GM21447 (cell line): ENCODE measurements at regions not wholly inside any gene's neighbourhood (a gene's known extent, or its start where the extent isn't known, plus 50 kb on each side); places are given as distances from the start of the nearest gene placed in this dataset.

ENCODE experiments used
- ATAC-seq: cut with Tn5 transposase; IDR thresholded peaks from one replicate; pipeline ENCODE4 v1.9.1; 2021; ENCODE audit not compliant: unreplicated experiment

DNA sequence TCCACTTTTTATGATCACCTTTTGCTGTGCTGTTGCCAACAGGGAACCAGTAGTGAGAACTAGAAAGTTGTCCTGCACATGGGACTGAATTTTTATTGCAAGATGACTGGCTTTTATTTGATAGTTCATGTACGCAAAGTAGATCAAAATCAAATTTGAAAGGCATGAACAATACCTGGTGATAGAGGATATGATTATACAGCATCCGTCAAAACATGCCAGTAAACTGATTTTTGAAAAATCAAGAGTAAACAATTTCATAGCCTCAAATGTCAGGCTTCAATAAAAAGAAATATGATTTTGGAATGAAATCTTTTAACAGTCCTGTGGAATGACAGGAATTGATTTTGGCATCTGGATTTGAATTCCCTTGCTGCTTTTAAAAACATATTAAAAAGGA is 219.6 kb upstream of the LRRN1 start:
- no peak for ATAC-seq

DNA sequence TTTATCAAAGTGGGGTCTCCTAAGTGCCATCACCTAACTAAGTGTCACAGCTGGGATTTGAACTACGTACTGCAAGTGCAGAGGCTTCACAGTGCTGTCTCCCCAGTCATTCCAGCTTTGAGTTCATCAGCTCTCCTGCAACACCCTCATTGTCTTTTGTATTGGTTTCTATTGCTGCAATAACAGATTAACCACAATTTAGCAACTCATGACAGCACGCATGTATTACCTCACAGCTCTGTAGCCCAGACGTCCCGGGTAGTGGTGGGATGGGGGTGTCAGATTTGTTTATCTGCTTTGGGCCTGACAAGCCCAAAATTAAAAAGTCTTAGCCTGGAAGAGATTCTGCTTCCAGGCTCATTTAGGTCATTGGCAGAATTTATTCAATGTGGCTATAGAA is 220.5 kb upstream of the LRRN1 start:
- ATAC-seq = no peak

DNA sequence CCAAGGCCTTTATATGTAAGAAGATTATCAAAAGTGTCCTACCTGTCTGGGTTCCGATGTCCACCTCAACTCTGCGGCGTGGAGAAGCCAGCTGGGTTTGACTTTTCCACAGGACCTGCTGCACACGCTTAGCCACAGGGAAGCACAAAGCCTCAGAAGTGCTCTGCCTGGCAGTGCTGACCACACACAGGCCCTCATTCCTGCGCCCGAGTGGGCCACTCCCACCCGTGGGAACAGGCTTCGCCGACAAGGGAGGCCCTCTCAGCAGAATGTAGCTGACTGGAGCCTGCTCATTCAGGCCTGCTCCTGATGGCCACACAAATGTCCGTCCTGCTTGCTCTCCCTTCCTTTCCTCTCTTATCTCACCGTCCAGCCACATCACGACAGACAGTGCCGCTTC is 221.4 kb upstream of the LRRN1 start:
- no peak for ATAC-seq

DNA sequence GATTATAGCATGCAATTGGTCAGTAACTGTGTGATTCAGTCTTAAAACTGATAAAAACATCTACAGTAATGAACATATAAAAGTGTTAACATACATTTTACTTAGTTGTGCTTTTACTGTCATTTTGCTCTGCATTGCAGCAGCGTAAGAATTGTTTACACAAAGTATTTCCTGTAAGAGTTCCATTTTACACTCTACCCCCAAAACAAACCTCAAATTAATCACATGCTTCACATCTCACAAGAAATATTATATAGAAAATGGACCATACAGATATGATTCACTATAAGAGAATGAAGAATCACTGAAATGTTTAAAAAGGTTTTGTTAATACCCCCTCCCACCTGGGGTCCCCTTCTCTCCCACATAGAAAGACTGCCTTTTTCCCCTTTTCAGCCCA is 225.9 kb upstream of the LRRN1 start:
- ATAC-seq = no peak

DNA sequence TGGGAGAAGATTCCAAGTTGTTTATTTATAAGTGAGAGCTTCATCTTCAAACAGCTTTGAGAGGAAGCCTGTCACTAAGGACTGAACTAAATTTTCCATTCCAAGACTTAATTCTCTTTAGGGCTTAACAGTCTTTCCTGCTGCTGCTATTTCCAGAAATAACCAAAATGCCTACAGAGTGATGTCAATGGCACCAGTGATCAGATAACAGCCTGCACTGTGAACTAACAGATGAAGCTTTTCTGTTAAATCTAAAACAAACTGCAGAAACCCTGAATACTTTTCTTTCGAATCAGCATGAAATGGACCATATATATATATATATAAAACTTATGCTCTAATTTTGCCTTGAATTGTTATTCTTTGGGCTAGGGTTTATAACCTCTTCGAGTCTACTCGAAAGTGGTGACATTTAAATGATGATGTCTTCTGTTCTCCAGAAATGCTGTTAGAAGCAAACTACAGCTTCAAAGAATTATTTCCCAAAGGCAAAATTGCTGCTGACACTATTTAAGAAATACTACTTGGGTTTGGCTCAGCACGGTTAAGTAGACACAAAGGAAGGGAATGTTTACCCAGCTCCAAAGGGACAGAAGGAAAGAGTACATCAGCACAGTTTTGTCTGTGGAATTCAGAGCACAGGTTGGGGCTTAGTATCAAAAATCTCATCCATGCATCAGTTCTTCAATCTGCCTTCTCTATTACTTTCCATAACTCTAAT is 238.5 kb upstream of the LRRN1 start:
- no peak for ATAC-seq

DNA sequence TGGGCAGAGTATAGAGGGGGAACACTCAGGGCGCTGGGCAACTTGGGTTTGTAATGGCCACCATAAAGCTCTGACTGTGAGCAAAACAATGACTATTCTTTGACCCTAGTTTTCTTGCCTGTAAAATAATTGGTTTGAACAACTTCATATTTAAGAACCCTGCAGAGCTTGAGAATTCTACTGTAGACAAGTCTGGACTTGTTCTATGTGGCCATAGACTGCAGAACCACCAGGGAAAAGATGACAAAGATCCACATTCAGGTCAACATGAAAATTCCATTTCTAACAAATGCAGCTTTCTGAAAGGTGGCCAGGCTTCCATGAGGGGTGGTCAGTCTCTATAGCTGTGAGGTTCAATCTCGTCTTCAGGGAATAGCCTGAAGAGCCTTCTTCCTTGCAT is 239.4 kb upstream of the LRRN1 start:
- ATAC-seq = no peak

DNA sequence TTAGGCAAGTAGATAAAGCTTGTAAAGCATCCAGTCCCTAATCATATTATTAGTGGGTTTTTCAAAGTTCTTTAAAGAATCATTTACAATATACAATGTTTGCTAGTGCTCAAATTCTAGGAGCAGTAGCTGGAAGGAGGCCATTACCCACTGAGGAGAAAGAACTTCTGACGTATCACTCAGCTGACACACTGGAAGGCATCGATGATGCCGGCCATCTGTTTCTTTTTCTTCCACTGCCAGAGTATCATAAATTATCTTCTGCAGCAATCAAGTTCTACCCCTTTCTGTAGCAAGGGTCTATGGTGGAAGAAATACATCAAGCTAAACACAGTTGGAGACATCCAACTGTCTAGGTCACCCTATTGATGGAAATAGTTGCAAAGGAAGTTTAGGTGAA is 243.2 kb upstream of the LRRN1 start:
- no peak for ATAC-seq

DNA sequence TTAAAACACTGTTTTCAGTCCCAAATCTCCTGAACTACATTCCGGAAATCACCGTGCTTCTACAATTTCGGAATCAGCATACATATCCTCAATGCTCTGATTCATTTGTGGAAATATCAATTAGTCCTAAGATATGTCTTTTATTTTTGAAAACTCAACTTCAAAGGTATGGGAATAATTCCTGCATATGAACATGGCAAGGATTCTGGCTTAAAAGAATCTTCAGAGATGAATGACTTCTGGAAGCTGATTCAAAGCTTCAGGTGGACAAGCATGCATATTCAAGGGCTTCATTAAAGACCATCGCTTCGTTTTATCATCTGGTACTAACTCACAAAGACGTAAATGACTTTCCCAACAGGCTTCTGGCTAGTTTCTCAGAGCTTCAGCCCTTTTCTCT is 246.0 kb upstream of the LRRN1 start:
- ATAC-seq = no peak

DNA sequence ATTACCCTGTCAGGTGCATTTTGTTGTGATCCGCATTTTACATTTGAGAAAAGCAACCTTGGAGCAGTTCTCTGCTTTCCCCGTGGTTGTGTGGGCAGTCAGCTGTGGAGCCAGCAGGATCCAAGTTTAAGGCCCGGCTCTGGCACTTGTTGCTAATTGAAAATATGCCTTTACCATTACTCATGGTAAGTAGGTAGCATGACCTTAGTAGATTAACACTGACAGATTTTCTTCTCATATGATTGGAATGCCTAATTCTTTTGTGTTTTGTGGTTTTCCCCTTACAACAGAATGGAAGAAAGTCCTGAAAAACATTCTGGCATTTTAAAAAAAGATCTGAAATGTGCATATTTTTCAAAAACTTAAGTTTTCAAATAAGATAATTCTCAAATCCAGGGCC is 246.5 kb upstream of the LRRN1 start:
- no peak for ATAC-seq

DNA sequence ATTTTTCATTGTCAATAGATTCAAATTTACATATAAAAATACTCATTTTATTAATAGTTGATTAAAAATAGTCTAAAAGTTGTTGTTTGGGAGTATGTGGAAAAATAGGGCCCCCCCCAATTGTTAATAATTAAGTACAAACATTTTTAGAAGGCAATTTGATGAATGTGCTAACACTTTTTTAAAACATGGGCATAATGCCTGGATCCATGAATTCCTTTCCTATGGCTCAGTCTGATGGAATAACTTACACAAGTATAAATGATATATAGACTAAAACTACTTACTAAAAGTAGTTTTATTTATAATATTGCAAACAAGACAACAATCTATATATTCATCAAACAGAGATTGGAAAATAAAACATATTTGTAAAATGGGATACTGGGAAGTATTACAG is 247.2 kb upstream of the LRRN1 start:
- ATAC-seq = no peak

DNA sequence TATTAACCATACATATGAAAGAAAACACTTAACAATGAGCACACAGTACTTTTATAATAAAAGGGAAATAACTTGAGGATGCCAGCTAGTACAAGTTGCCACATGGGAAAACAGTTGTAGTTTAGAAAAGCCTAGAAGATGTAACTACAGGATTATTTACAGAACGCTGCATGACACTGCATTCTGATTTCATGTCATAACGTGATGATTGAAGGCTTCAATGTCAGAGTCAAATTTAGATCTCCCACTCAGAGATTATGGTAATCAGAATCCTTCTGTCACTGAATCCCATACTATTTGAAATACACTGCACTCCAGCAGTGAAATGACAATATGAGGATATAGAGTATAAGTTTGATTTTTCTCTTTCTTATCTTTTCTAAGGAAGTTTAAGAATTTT is 253.9 kb upstream of the LRRN1 start:
- no peak for ATAC-seq

DNA sequence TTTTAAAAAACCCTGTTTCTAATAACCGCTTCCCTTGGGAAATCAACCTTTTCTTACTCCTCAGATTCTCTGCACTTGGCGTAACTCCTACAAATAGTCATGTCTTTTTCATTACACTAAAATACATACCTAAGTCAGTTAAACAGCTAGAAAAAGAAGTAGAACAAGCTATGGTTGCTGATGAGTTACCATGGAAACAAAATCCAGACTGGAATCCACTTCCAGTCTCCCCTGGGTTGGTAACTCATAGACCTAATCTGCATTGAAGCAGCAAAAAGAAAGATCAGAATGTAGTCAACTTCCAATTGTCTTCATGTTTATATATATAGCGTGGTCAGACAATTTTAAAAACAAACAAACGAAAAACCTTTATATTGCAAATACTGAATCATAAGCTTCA is 260.8 kb upstream of the LRRN1 start:
- ATAC-seq = no peak

DNA sequence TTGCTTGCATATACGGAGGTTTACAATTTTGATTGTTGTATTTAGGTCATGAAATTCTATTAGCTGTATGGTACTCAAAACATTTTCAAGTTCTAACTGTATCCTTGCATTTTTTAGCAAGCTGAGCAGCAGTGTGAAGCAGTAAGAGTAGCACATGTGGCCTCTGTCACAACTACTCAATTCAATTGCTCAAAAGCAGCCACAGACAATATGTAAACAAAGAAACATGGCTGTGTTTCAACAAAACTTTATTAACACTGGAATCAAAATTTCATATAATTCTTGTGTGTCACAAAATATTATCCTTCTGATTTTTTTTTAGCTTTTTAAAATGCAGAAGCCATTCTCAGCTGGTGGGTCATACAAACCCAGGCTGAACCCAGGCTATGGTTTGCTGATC is 266.7 kb upstream of the LRRN1 start:
- ATAC-seq = no peak

DNA sequence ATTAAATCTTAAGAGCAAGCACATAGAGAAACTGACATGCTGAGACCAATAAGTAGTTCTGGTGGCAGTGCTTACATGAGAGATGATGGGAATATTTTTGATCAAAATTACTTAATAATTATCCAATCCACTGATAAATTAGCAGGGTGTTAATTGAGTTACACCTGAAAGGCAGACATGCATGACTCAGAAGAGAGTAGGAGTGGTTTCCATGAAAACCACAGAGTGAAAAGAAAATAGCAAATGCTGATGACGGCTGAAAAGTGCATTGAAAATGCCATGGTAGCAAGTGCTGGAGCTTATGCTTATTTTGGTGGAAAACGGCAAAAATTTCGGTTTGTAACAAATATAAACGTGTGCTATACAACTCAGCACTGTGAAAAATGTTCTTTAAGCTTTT is 267.8 kb upstream of the LRRN1 start:
- no peak for ATAC-seq

DNA sequence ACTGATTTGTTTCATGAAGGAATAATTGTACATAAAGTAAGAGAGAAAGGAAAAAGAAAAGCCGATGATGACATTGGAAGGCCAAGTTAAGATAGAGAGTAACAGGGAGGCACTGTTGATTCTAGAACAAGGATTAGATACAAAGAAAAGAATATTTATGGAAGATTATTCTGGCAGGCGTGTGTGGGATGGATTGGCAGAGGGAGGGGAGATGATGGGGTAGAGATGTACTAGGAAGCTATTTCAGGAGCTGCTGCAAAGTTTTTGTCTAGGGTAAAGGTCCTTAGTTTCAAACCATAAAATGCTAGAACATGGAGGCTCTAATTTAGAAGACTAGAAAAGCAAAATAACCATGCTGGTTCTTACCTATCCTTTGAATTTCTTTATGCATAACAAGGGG is 280.0 kb upstream of the LRRN1 start:
- ATAC-seq = no peak

DNA sequence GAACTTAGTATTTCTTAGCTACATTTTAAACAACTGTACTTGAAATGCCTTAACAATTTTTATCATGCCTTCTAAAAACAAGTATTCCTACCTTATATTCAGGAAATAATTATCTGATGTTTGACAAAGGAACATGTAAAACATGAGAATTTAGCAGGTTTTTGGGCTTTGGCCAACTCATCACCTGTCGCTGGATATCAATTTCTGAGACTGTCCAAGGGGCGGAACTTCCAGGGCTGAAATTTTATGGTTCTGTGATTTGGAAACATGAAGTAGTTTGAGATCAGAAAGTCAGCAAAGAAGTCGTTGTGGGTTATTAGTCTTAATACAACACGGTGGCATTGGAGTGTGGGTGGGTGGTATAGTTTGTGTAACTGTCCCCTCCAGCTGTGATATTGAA is 282.2 kb upstream of the LRRN1 start:
- no peak for ATAC-seq

DNA sequence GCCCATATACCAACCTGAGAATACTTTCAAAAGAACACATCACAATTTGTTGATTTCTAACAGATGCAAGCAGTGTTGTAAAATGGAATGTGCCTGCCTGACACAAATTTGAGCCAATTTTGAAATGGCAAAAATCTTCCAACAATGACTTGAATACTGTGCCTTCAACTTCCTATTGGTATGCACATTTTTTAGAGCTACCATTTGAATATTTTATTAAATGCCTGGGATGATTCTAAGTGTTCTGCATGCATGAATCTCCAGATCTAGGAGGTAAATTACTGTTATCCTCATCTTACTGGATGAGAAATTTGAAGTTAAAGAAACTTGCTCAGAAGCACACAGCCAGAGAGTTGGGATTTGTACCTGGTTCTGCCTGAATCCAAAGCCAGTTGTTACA is 282.8 kb upstream of the LRRN1 start:
- ATAC-seq = no peak

DNA sequence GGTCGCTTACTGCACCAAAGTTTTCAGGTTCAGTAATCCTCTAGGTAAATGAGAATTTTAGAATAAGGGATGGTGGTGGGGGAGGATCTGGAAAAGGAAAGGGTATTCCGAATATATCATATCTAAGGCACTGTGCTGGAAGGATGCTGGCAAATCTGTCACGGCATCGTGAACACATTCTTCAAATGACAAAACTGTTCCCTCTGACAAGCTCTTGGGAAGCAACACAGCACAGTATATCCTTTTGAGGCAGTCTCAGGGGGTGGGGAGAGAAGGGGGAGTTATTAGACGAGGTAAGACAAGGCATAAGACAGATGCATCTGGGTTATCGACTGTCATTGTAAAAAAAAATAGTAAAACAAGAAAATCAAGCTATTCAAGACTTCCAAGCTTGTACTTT is 289.6 kb upstream of the LRRN1 start:
- no peak for ATAC-seq

DNA sequence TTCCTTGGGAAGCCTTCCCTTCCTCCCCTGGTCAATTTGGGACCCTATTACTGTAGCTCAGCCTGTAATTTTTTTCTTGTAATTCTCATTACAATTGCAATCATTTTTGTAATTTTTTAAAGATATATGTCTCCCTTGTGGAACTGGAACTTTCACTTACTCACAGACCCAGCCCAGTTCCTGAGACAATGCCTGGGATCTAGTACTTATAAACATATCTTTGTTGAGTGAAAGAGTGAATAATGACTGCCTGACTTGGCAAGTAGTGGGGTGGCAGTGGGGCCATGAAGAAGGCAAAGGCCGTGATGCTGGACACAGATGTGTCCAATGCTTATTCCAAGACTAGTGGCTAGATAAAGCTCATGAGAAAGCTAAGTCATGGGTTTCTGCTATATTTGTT is 294.5 kb upstream of the LRRN1 start:
- no peak for ATAC-seq

DNA sequence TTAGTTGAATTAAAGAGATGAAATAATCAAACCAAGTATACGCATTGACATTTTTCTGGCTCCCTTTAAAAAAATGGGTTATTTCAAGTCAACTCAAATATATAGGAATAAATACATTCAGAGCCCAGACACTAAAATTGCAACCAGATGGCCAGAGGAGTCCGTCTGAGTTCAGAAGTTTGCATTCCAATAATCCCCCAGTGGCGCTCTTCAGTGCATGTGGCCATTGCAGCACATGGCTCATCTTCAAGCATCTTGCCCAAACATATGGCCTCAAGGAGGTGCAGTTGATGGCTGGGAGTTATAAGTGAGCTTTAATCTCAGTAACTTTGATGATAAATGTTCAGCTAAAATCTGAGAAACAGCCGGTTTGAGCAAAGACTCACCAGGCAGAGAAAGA is 295.8 kb upstream of the LRRN1 start:
- no peak for ATAC-seq

DNA sequence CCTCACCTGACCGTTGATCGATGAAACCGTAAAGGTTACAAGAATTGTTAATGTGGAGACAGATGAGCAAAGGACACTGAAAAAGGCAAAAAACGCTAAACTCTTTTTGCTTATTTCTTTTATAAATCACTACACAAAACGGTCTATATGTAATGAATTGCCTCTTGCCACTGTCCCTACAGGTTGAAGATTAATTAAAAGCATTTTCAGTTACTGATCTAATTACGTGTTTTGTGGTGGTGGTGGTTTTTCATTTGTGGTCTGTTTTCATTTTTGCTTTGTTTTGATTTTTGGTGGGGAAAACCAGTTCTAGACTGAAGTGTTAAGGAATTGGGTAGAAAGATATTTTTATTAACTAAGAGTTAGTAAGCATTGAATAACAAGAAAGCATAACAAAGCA is 299.2 kb upstream of the LRRN1 start:
- ATAC-seq = no peak

DNA sequence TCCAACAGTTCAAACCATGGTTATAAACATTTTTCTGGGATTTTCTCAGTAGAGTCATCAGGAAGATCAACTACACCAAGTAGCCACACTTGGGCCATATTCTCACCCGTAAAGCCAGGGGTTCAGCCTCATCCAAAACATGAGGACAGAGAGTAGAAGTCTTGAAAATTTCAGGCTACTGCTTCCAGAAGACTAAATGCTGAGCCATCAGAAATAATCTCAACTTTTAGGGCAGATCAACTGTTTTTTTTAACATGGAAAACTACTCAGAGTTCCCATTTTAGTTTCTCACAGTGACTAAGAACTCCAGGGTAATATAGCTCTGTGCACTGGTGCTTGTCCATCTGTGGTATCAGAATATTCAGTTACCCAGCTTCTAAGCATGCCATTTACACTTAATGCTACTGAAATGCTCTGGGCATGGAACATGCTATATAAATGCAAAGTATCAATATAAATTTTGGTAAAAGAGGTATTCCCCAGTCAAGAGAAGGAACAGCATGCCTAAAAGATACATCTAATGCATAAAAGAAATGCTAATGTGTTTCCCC is 300.1 kb upstream of the LRRN1 start:
- ATAC-seq = no peak

DNA sequence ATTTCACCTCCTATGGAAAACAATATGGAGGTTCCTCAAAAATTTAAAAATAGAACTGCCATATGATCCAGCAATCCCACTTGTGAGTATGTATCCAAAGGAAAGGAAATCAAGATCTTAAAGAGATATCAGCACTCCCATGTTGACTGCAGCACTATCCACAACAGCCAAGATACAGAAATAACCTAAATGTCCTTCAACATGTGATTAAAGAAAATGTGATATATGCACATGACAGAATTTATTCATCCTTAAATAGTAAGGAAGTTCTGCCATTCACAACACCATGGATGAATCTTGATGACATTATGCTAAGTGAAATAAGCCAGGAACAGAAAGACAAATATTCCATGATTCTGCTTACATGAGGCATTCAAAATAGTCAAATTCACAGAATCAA is 303.6 kb upstream of the LRRN1 start:
- ATAC-seq = no peak
